IPS-15b (cell line): ENCODE measurements at regions not wholly inside any gene's neighbourhood (a gene's known extent, or its start where the extent isn't known, plus 50 kb on each side); places are given as distances from the start of the nearest gene placed in this dataset.
A peak's percentile ranks its signal among the peaks of the same experiment; 100 is the strongest.
"Not testable (repeated sequence)": the region's sequence is repeated elsewhere in the genome, so short reads cannot be mapped to it uniquely, and the experiment has no call there.

Source experiments
- H3K27me3 ChIP-seq: one replicate; pipeline ENCODE4 v1.6.1; 2013; ENCODE audit warnings: low read length; ENCODE audit not compliant: control insufficient read depth, insufficient read depth
- H3K36me3 ChIP-seq: one replicate; pipeline ENCODE4 v1.6.1; 2013; ENCODE audit warnings: low read length; ENCODE audit not compliant: control insufficient read depth, insufficient read depth
- H3K4me1 ChIP-seq: one replicate; pipeline ENCODE4 v1.6.1; 2013; ENCODE audit warnings: mild to moderate bottlenecking, low read length; ENCODE audit not compliant: control insufficient read depth, insufficient read depth
- H3K4me3 ChIP-seq: one replicate; pipeline ENCODE4 v1.5.1; 2013; ENCODE audit warnings: low read depth, low read length
- H3K9ac ChIP-seq: one replicate; pipeline ENCODE4 v1.6.1; 2013; ENCODE audit warnings: low read depth, mild to moderate bottlenecking, low read length
- H3K9me3 ChIP-seq: one replicate; pipeline ENCODE4 v1.6.1; 2013; ENCODE audit warnings: mild to moderate bottlenecking, low read length; ENCODE audit not compliant: control insufficient read depth, insufficient read depth

GRCh38 chr10:123357421-123357930, 203.3 kb downstream of the BUB3 start:
- Histone ChIP-seq H3K4me1 (peaks cover 4% of the 10 kb centered on the region), H3K9me3 (no peaks in the 10 kb centered on the region), H3K4me3 (peak overlapping the region; percentile 8)

GRCh38 chr10:123359539-123359938, 205.3 kb downstream of the BUB3 start:
- H3K4me3 ChIP-seq, result no peak overlapping the region
- no peaks in the 10 kb centered on the region for H3K36me3 ChIP-seq
- peaks cover 4% of the 10 kb centered on the region for H3K4me1 ChIP-seq
- no peak overlapping the region for H3K9ac ChIP-seq
- no peaks in the 10 kb centered on the region for H3K27me3 ChIP-seq
- H3K9me3 ChIP-seq, result no peaks in the 10 kb centered on the region

More at GRCh38 chr10:123357421-123357930, 203.3 kb downstream of the BUB3 start:
- H3K9ac ChIP-seq, result no peak overlapping the region
- no peaks in the 10 kb centered on the region for H3K36me3 ChIP-seq
- no peaks in the 10 kb centered on the region for H3K27me3 ChIP-seq

DNA sequence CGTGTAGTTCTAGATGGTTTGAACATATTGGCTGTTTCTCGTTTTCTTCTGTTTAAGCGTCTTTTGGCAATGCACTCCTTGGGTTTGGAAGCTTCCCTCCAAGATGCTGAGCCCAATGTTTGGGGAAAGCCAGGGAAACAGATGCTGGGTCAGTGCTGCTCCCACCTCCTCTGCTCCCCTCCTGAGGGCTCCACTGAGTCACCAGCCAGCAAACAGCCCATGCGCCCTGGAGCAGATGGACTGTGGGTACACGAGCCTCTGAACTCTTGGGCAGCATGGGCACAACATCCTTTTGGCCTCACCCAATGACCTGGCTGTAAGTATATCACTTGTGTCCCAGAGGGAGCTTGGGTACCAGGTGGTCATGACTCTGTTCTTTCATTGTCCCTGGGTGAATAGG, 207.6 kb downstream of the BUB3 start:
- H3K9me3 ChIP-seq, result no peaks in the 10 kb centered on the region
- H3K36me3 ChIP-seq, result no peaks in the 10 kb centered on the region
- no peaks in the 10 kb centered on the region for H3K27me3 ChIP-seq
- H3K9ac ChIP-seq, result no peak overlapping the region
- H3K4me1 ChIP-seq, result peaks cover 4% of the 10 kb centered on the region
- H3K4me3 ChIP-seq, result no peak overlapping the region

DNA sequence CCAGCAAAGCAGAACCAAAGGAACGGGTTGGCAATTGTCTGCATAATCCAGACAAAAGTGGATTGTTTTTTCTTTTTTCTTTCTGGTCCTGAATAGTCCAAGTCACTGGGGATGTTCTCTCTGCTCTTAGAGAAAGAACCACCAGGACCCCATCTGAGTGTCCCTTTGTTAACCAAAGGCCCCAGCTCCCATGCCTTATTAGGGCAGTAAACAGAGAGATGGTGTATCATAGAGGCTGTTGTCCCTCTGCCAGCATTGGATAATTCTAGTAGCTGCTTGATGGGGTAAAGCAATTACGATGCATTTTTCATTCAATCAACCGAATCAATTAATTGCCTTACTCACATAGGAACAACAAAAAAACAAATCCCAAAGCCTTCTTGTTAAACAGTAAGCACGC, 213.0 kb downstream of the BUB3 start:
- Histone ChIP-seq H3K36me3 (no peaks in the 10 kb centered on the region), H3K4me1 (no peaks in the 10 kb centered on the region), H3K4me3 (no peak overlapping the region), H3K27me3 (no peaks in the 10 kb centered on the region), H3K9ac (no peak overlapping the region), H3K9me3 (no peaks in the 10 kb centered on the region)

DNA sequence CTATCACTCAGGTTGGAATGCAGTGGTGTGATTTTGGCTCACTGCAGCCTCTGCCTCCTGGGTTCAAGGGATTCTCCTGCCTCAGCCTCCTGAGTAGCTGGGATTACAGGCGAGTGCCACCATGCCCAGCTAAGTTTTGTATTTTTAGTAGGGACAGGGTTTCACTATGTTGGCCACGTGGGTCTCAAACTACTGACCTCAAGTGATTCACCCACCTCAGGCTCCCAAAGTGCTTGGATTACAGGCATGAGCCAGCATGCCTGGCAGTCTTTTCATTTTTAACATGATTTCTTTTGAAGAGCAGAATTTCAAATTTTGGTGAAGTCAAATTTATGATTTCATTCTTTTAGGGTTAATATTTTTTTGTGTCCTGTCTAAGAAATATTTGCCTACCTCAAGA, 217.4 kb downstream of the BUB3 start:
- not testable (repeated sequence) for H3K9me3 ChIP-seq

GRCh38 chr10:123373591-123373990, 219.4 kb downstream of the BUB3 start:
- H3K4me1 ChIP-seq, result no peaks in the 10 kb centered on the region
- H3K27me3 ChIP-seq, result no peaks in the 10 kb centered on the region
- H3K9me3 ChIP-seq, result no peaks in the 10 kb centered on the region
- no peak overlapping the region for H3K9ac ChIP-seq
- no peak overlapping the region for H3K4me3 ChIP-seq
- H3K36me3 ChIP-seq, result no peaks in the 10 kb centered on the region

More for the DNA sequence above, 217.4 kb downstream of the BUB3 start:
- not testable (repeated sequence) for H3K4me3 ChIP-seq, H3K4me1 ChIP-seq, H3K9ac ChIP-seq, H3K27me3 ChIP-seq, H3K36me3 ChIP-seq

DNA sequence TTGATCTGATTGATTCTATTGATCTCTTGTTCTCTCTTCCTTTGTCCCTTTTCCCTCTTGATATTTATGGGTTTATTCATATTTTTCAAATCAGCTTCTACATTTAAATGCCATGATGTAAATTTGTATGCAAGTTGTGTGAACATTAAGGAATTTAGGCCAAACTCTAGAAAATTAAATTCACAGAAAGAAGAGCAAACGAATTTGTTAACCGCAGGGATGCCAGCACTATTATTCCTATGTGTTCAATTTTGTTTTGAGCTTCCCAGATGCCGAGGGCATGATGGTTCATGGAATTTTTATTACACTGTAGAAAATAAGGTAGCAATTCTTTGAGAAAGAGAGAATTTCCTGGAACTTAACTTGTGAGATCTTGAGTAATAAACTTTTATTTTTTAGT, 220.9 kb downstream of the BUB3 start:
- Histone ChIP-seq H3K27me3 (no peaks in the 10 kb centered on the region), H3K9me3 (no peaks in the 10 kb centered on the region), H3K4me1 (peaks cover 6% of the 10 kb centered on the region), H3K9ac (no peak overlapping the region), H3K36me3 (no peaks in the 10 kb centered on the region), H3K4me3 (no peak overlapping the region)

DNA sequence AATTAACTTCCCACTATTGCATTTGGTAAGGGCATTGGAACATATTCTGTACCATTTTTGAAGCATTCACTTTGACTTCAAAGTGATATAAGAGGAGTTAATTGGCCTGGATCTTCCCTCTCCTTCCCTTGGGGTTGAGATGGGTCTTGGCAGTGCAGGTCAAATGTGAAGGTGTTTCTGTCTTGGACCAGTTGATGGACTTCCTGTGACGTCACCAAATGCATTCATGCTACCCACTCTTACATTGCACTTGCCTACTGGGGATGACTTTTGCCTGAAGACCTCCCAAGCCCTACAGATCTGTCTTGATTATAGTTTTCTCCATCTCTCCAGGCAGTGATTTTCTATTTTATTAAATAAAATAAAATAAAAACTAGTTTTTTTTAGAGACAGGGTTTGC, 221.5 kb downstream of the BUB3 start:
- Histone ChIP-seq H3K36me3 (no peaks in the 10 kb centered on the region), H3K4me3 (no peak overlapping the region), H3K27me3 (no peaks in the 10 kb centered on the region), H3K9me3 (no peaks in the 10 kb centered on the region), H3K9ac (no peak overlapping the region), H3K4me1 (peaks cover 6% of the 10 kb centered on the region)

GRCh38 chr10:123377883-123378282, 223.7 kb downstream of the BUB3 start:
- H3K36me3 ChIP-seq, result no peaks in the 10 kb centered on the region
- no peaks in the 10 kb centered on the region for H3K9me3 ChIP-seq
- H3K9ac ChIP-seq, result no peak overlapping the region
- no peak overlapping the region for H3K4me3 ChIP-seq
- no peaks in the 10 kb centered on the region for H3K27me3 ChIP-seq
- peaks cover 6% of the 10 kb centered on the region for H3K4me1 ChIP-seq

GRCh38 chr10:123378302-123378701, 224.1 kb downstream of the BUB3 start:
- no peaks in the 10 kb centered on the region for H3K9me3 ChIP-seq
- H3K4me1 ChIP-seq, result peaks cover 6% of the 10 kb centered on the region
- no peaks in the 10 kb centered on the region for H3K36me3 ChIP-seq
- no peak overlapping the region for H3K9ac ChIP-seq
- no peak overlapping the region for H3K4me3 ChIP-seq
- no peaks in the 10 kb centered on the region for H3K27me3 ChIP-seq

DNA sequence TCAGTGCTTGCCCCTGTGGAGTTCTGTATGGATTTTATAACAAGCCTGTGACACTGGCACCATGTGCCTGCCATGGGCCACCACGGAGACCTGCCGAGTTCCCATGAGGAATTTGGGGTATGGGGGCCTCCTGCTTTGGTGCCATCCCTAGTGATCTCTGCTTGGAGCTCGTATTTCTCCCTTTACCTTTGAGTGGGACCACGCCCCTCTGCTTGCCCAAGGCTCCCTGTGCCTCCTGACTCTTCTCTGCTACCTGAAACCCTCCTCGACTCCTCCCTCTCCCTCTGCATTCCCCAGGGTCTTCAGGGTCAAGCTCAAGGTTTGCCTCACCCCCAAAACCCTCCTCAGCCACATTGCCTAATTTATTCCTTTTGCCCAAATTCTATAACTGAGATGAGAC, 225.0 kb downstream of the BUB3 start:
- H3K27me3 ChIP-seq, result no peaks in the 10 kb centered on the region

DNA sequence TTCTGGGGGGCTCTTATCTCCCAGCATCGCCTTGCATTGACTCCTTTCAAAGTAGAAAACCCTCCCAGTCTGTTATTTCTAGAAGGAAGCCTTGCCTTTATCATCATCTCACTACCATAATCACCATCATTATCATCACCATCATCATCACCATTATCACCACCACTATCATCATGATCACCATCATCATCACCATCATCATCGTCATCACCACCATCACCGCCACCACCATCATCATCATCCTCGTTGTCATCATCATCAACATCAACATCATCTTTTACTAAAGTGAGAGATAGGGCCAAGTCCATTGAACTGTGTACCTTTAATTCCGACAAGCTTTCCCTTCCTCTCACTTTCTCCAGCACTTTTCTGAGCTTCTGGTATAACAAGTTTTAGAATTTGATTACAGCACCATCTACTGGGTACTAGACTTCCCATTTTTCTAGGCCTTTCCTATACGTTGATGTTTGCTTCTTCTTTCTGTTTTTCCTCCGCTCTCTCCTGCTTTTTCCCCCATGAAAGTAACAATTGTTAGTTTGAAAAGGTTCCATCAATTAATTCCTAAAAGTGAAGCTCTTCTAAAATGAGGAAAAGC, 226.4 kb downstream of the BUB3 start:
- Histone ChIP-seq H3K9ac (no peak overlapping the region), H3K9me3 (no peaks in the 10 kb centered on the region), H3K36me3 (no peaks in the 10 kb centered on the region), H3K4me1 (peaks cover 6% of the 10 kb centered on the region), H3K4me3 (no peak overlapping the region), H3K27me3 (no peaks in the 10 kb centered on the region)

More for the DNA sequence above, 225.0 kb downstream of the BUB3 start:
- no peak overlapping the region for H3K9ac ChIP-seq
- H3K9me3 ChIP-seq, result no peaks in the 10 kb centered on the region
- H3K4me3 ChIP-seq, result no peak overlapping the region
- peaks cover 6% of the 10 kb centered on the region for H3K4me1 ChIP-seq
- no peaks in the 10 kb centered on the region for H3K36me3 ChIP-seq
